OCI-LY7 (cell line): ENCODE measurements at regions not wholly inside any gene's neighbourhood (a gene's known extent, or its start where the extent isn't known, plus 50 kb on each side); places are given as distances from the start of the nearest gene placed in this dataset.

ENCODE experiments used
- BruUV-seq: library from RNA; stranded (reverse); fragments of 400-500 nt; replicated peaks from 2 replicates; lab custom pipeline; 2021; lab: Mats Ljungman, UMichigan
- CTCF ChIA-PET: fragments of 300-600 bp; sonication (Branson Sonifier 250); formaldehyde crosslinking; loops from one replicate; lab custom pipeline; 2022; ENCODE audit warnings: antibody characterized with exemption; ENCODE audit not compliant: unreplicated experiment; lab: Charles Lee
- POLR2A ChIA-PET: fragments of 300-600 bp; sonication (Branson Sonifier 250); formaldehyde crosslinking; loops from one replicate; lab custom pipeline; 2022; ENCODE audit warnings: antibody characterized with exemption; lab: Charles Lee
- DNase-seq: peaks from one replicate; pipeline ENCODE4 v3.0.0-alpha.2; 2015; ENCODE audit warnings: low spot score
- H2AFZ ChIP-seq: fragments of 200-600 bp; sonication (generic), shearing (Covaris generic); 2 replicates; pipeline ENCODE4 v1.6.1; 2014; ENCODE audit warnings: mild to moderate bottlenecking, antibody characterized with exemption, low read length, moderate library complexity
- H3K27ac ChIP-seq: fragments of 200-600 bp; sonication (generic); 2 replicates; pipeline ENCODE4 v1.5.1; 2014; ENCODE audit warnings: mixed run types, low read depth, mild to moderate bottlenecking, moderate library complexity, low read length, inconsistent platforms; ENCODE audit not compliant: poor library complexity, severe bottlenecking
- H3K36me3 ChIP-seq: fragments of 200-600 bp; sonication (generic); 2 replicates; pipeline ENCODE4 v1.6.1; 2014; ENCODE audit warnings: mild to moderate bottlenecking, antibody characterized with exemption, low read length, moderate library complexity, mixed read lengths; ENCODE audit not compliant: insufficient read depth
- H3K4me1 ChIP-seq: fragments of 200-600 bp; sonication (generic); 2 replicates; pipeline ENCODE4 v1.5.1; 2014; ENCODE audit warnings: mild to moderate bottlenecking, low read length; ENCODE audit not compliant: insufficient read depth, poor library complexity, severe bottlenecking
- H3K4me2 ChIP-seq: fragments of 200-600 bp; sonication (generic); 2 replicates; pipeline ENCODE4 v1.6.1; 2014; ENCODE audit warnings: mild to moderate bottlenecking, low read length
- H3K4me3 ChIP-seq: fragments of 200-600 bp; sonication (generic); 2 replicates; pipeline ENCODE4 v1.5.1; 2014; ENCODE audit warnings: mild to moderate bottlenecking, low read depth, low read length; ENCODE audit not compliant: poor library complexity, severe bottlenecking
- H3K79me2 ChIP-seq: fragments of 200-600 bp; sonication (generic); 2 replicates; pipeline ENCODE4 v1.6.1; 2016; ENCODE audit warnings: low read depth, mild to moderate bottlenecking, low read length, moderate library complexity, mixed read lengths; ENCODE audit not compliant: insufficient read depth
- H3K9me2 ChIP-seq: fragments of 200-600 bp; sonication (generic); 2 replicates; pipeline ENCODE4 v1.6.1; 2016; ENCODE audit warnings: mild to moderate bottlenecking, low read length, mixed read lengths; ENCODE audit not compliant: insufficient read depth
- H3K9me3 ChIP-seq: fragments of 200-600 bp; sonication (generic); 2 replicates; pipeline ENCODE4 v1.6.1; 2014; ENCODE audit warnings: mild to moderate bottlenecking, mixed run types, low read length, mixed read lengths
- H4K20me1 ChIP-seq: fragments of 200-600 bp; sonication (generic); 2 replicates; pipeline ENCODE4 v1.6.1; 2014; ENCODE audit warnings: mild to moderate bottlenecking, antibody characterized with exemption, low read length, moderate library complexity, mixed read lengths; ENCODE audit not compliant: insufficient read depth
- EZH2phosphoT487 ChIP-seq: fragments of 200-600 bp; sonication (generic); IDR thresholded peaks from 2 replicates; pipeline ENCODE4 v1.6.1; 2018; ENCODE audit warnings: low read depth, borderline replicate concordance, mild to moderate bottlenecking, mixed run types, antibody characterized with exemption, low read length, moderate library complexity, mixed read lengths
- intact Hi-C: fragments of 100-400 bp; cut with micrococcal nuclease; formaldehyde crosslinking; loops from one replicate; pipeline ENCODE4 v1.10.0; 2022; ENCODE audit not compliant: unreplicated experiment
- TF ChIP-seq, protein P1 (sequence below): fragments of 200-600 bp; sonication (generic); conservative IDR thresholded peaks from 2 replicates; pipeline ENCODE4 v1.5.1; 2014; ENCODE audit warnings: mild to moderate bottlenecking, antibody characterized with exemption, low read length, moderate library complexity, mixed read lengths

GRCh38 chr12:90339837-90340236 lies 615.1 kb downstream of the CCER1 start:
- TF ChIP-seq, protein P1, sequence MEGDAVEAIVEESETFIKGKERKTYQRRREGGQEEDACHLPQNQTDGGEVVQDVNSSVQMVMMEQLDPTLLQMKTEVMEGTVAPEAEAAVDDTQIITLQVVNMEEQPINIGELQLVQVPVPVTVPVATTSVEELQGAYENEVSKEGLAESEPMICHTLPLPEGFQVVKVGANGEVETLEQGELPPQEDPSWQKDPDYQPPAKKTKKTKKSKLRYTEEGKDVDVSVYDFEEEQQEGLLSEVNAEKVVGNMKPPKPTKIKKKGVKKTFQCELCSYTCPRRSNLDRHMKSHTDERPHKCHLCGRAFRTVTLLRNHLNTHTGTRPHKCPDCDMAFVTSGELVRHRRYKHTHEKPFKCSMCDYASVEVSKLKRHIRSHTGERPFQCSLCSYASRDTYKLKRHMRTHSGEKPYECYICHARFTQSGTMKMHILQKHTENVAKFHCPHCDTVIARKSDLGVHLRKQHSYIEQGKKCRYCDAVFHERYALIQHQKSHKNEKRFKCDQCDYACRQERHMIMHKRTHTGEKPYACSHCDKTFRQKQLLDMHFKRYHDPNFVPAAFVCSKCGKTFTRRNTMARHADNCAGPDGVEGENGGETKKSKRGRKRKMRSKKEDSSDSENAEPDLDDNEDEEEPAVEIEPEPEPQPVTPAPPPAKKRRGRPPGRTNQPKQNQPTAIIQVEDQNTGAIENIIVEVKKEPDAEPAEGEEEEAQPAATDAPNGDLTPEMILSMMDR = no peak
- TF ChIP-seq EZH2phosphoT487 = no peak
- Histone ChIP-seq H3K79me2 (no peaks in the 10 kb centered on the region), H2AFZ (no peak overlapping the region), H3K4me3 (no peak overlapping the region), H3K9me2 (no peaks in the 10 kb centered on the region), H3K36me3 (no peaks in the 10 kb centered on the region), H3K4me1 (no peaks in the 10 kb centered on the region), H4K20me1 (no peaks in the 10 kb centered on the region), H3K27ac (no peak overlapping the region), H3K9me3 (no peaks in the 10 kb centered on the region), H3K4me2 (no peak overlapping the region)
- ChIA-PET POLR2A (no interaction called here), CTCF (no interaction called here)
- DNase-seq = no peak
- intact Hi-C loops = no loop called here
- no TSS peak for BruUV-seq

- Histone ChIP-seq H3K4me2 (no peak overlapping the region), H3K9me2 (no peaks in the 10 kb centered on the region), H3K4me1 (no peaks in the 10 kb centered on the region), H3K27ac (no peak overlapping the region), H2AFZ (no peak overlapping the region), H3K36me3 (no peaks in the 10 kb centered on the region), H3K9me3 (no peaks in the 10 kb centered on the region), H4K20me1 (no peaks in the 10 kb centered on the region), H3K4me3 (no peak overlapping the region), H3K79me2 (no peaks in the 10 kb centered on the region)
- DNase-seq = no peak
- POLR2A ChIA-PET = interaction anchor here (0.6 to 1.0 kb wide), 2 partner anchors 20 to 128 kb away, joined by 3 read pairs; no protein-coding TSS in a partner anchor
- TF ChIP-seq, protein P1 = no peak
- TF ChIP-seq EZH2phosphoT487 = no peak
- CTCF ChIA-PET = no interaction called here
- no TSS peak for BruUV-seq
- intact Hi-C loops = no loop called here
Observed at GRCh38 chr12:90338365-90338764, 616.6 kb downstream of the CCER1 start.

DNA sequence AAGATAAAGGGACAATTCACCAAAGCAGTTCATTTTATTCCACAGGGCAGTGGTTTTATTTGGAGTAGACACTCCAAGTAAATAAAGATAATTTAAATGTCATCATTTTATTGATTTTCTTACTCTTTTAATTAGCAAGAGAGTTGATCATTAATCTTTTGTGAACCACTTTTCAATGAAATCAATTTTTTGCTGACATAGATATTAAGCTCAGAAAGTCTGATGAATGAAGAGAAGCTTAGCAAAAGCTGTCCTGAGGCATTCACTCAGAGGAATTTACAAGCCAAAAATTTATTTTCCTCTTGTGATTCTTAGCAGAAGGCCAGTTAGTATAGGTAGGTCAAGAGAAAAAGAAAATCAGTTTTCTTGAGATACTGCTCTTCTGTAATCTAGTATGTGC lies 618.0 kb downstream of the CCER1 start:
- no peaks in the 10 kb centered on the region for H3K79me2 ChIP-seq

More for the DNA sequence above, 618.0 kb downstream of the CCER1 start:
- Histone ChIP-seq H4K20me1 (no peaks in the 10 kb centered on the region), H3K9me3 (no peaks in the 10 kb centered on the region), H3K4me2 (no peak overlapping the region), H3K4me3 (no peak overlapping the region), H3K36me3 (no peaks in the 10 kb centered on the region), H2AFZ (no peak overlapping the region), H3K9me2 (no peaks in the 10 kb centered on the region), H3K27ac (no peak overlapping the region), H3K4me1 (no peaks in the 10 kb centered on the region)
- DNase-seq = no peak
- POLR2A ChIA-PET = no interaction called here
- BruUV-seq = no TSS peak
- TF ChIP-seq, protein P1 = no peak
- no peak for TF ChIP-seq EZH2phosphoT487
- CTCF ChIA-PET = no interaction called here
- intact Hi-C loops = no loop called here
